Esophagus squamous epithelium (tissue), 4 donors: ENCODE measurements at regions not wholly inside any gene's neighbourhood (a gene's known extent, or its start where the extent isn't known, plus 50 kb on each side); places are given as distances from the start of the nearest gene placed in this dataset.

Source experiments
- CTCF ChIP-seq, 6 experiments: fragments of 450-650 bp in 4 of 6; fragments of 200-600 bp in 2 of 6; sonication (generic) in 2 of 6; IDR thresholded peaks; one replicate each; pipeline ENCODE4 v1.5.1; 2016 to 2019; ENCODE audit warnings: antibody characterized with exemption in 6 of 6, mild to moderate bottlenecking in 4 of 6, moderate library complexity in 4 of 6
- POLR2A ChIP-seq, 4 donors: fragments of 450-650 bp; IDR thresholded peaks; one replicate each; pipeline ENCODE4 v1.6.1; 2017; ENCODE audit warnings: antibody characterized with exemption in 4 of 4, mild to moderate bottlenecking in 4 of 4, moderate library complexity in 3 of 4

GRCh38 chr5:84861306-84861705 lies 476.6 kb upstream of the EDIL3 start:
- TF ChIP-seq POLR2A (IDR thresholded peaks at IDR 0.05) (no peak), CTCF (IDR thresholded peaks at IDR 0.05) (no peak)
